GM23338 (cell line): ENCODE measurements at regions not wholly inside any gene's neighbourhood (a gene's known extent, or its start where the extent isn't known, plus 50 kb on each side); places are given as distances from the start of the nearest gene placed in this dataset.

Source experiments
- CREB1 ChIP-seq: fragments of 250-450 bp; sonication (Bioruptor Pico); IDR thresholded peaks from 2 replicates; pipeline ENCODE4 v1.5.0; 2020; ENCODE audit warnings: low read depth, mild to moderate bottlenecking, moderate library complexity
- CTCF ChIP-seq, 2 experiments: fragments of 200-600 bp in 1 of 2; sonication (generic) in 1 of 2; conservative IDR thresholded peaks; 2 replicates each; pipeline versions ENCODE4 v1.5.1 to v1.6.1; 2016 to 2017; ENCODE audit warnings: antibody characterized with exemption in 2 of 2, low read depth in 2 of 2, mild to moderate bottlenecking in 2 of 2, moderate library complexity in 1 of 2
- EZH2 ChIP-seq: fragments of 200-600 bp; sonication (generic); IDR thresholded peaks from one replicate; pipeline ENCODE4 v1.8.0; 2017; ENCODE audit warnings: antibody characterized with exemption, mild to moderate bottlenecking, low read depth; ENCODE audit not compliant: unreplicated experiment
- EZH2phosphoT487 ChIP-seq: fragments of 200-600 bp; sonication (generic); IDR thresholded peaks from one replicate; pipeline ENCODE4 v1.8.1; 2018; ENCODE audit warnings: antibody characterized with exemption; ENCODE audit not compliant: unreplicated experiment
- POLR2AphosphoS5 ChIP-seq: IDR thresholded peaks from 2 replicates; pipeline ENCODE4 v1.6.1; 2016; ENCODE audit warnings: antibody characterized with exemption, low read depth
- STAT1 ChIP-seq: IDR thresholded peaks from one replicate; pipeline ENCODE4 v1.6.1; 2016; ENCODE audit warnings: antibody characterized with exemption; ENCODE audit not compliant: unreplicated experiment
- ZNF114 ChIP-seq: fragments of 250-450 bp; sonication (Bioruptor Pico); IDR thresholded peaks from 2 replicates; pipeline ENCODE4 v1.5.0; 2020; ENCODE audit warnings: mild to moderate bottlenecking, moderate library complexity
- ZNF462 ChIP-seq: fragments of 250-450 bp; sonication (Bioruptor Pico); IDR thresholded peaks from 2 replicates; pipeline ENCODE4 v1.5.0; 2020; ENCODE audit warnings: mild to moderate bottlenecking, moderate library complexity

- TF ChIP-seq ZNF462 (CRISPR knock-in tag) = no peak
- no peak for TF ChIP-seq ZNF114
- no peak for TF ChIP-seq EZH2
- no peak for TF ChIP-seq POLR2AphosphoS5
- TF ChIP-seq STAT1 = no peak
- TF ChIP-seq CREB1 (CRISPR knock-in tag) = no peak
- TF ChIP-seq CTCF (conservative IDR thresholded peaks at IDR 0.05; ENCODE audit: low read depth in 2 of 2) = no peak
- TF ChIP-seq EZH2phosphoT487 = no peak
Measured at GRCh38 chr6:163836876-163837690, 422.6 kb downstream of the QKI start (continued).
